GM18505 (cell line): ENCODE measurements at regions not wholly inside any gene's neighbourhood (a gene's known extent, or its start where the extent isn't known, plus 50 kb on each side); places are given as distances from the start of the nearest gene placed in this dataset.
"Not testable (repeated sequence)": the region's sequence is repeated elsewhere in the genome, so short reads cannot be mapped to it uniquely, and the experiment has no call there.

Experiments used
- ATAC-seq: cut with Tn5 transposase; IDR thresholded peaks from one replicate; pipeline ENCODE4 v1.9.1; 2021; ENCODE audit not compliant: unreplicated experiment
- POLR2A ChIP-seq: IDR thresholded peaks from 4 replicates; pipeline ENCODE4 v1.6.1; 2011; ENCODE audit warnings: borderline replicate concordance; ENCODE audit not compliant: insufficient read depth, insufficient read length; ENCODE audit errors: extremely low read depth

DNA sequence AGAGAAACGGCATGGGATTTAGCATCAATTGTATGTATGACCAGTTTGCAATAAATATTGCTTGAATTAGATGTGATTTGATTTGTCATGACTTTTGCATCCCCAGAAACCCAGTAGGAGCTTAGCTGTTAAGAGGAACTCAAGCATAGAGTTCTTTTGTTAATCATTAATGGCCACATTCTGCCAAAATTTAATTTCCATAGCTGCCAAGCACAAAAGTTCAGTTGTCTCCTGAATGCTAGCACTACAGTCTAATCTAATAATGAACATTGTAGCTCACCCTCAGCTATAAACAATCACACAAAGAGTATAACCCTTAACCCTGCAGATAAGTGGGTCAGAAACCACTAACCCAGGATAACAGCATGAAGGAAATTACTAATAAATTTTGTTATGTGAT lies 169.8 kb upstream of the GRAMD2B start:
- TF ChIP-seq POLR2A = no peak
- no peak for ATAC-seq

DNA sequence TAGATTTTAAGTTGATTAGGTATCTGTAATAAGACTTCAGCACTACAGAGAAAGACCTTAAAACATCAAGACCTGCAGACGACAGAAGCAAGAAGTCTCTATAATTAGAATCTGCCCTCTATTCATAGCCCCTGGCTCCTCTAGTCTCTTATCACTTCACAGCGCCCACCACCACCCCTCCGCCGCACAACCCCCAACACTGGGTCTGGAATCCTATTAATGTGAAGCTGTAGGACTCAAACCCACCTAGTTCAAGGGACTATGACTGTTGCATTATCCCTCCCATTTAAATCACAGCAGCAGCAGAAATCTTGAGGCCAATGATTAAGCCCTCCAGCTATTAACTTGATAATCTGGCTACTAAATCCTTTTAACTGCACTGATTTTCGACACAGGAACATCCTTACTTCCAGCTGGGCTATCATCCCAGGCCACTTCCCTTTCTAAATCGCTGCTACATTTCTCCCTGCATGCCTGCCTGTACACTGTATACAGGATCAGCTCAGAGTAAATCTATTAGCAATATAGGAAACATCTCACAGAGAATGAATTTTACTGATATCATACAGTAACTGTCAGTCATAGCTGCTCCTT lies 159.5 kb upstream of the GRAMD2B start:
- TF ChIP-seq POLR2A = no peak
- ATAC-seq = no peak

DNA sequence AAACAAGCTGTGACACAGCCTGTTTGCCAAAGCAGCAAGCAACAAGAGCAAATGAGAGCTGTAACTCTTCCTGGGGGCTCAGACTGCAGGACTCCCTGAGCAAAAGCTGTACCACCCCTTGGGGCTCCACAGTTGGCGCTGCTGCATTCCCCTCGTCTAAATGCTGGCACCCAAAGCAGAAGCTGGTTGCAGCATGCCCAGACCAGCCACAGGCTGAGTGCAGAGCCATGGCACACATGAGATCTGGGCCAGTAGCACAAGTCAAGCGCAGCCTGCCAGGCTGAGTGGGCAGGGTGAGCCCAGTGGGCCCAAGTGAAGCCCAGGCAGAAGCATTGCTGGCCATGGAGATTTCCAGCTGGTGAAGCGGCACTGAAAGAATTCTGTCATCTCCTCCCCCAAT lies 157.3 kb upstream of the GRAMD2B start:
- no peak for ATAC-seq
- TF ChIP-seq POLR2A = no peak

DNA sequence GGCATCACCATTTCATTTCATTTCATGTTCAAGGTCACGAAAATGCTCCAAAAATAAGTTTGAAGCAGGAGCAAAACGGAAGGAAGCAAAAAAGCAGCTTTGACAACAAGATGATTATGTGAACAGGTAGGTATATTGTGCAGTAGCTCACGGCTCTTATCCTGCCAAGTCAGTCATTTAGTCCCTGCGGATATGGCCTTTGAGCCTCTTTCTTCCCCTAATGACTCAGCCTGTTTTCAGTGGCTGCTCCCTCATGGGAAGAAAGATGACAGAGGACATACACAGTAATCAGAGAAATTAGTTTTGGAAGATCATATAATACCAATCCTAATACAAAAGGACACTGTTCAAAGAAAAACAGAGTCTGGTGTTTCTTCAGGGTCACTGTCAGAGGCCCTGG lies 155.8 kb upstream of the GRAMD2B start:
- no peak for ATAC-seq
- TF ChIP-seq POLR2A = no peak

GRCh38 chr5:126268697-126269315 lies 154.4 kb upstream of the GRAMD2B start:
- no peak for ATAC-seq
- TF ChIP-seq POLR2A = no peak

- TF ChIP-seq POLR2A = no peak
- ATAC-seq = no peak
Measured at GRCh38 chr5:126269511-126269910, 153.7 kb upstream of the GRAMD2B start.

GRCh38 chr5:126271141-126271540 lies 152.1 kb upstream of the GRAMD2B start:
- no peak for TF ChIP-seq POLR2A

DNA sequence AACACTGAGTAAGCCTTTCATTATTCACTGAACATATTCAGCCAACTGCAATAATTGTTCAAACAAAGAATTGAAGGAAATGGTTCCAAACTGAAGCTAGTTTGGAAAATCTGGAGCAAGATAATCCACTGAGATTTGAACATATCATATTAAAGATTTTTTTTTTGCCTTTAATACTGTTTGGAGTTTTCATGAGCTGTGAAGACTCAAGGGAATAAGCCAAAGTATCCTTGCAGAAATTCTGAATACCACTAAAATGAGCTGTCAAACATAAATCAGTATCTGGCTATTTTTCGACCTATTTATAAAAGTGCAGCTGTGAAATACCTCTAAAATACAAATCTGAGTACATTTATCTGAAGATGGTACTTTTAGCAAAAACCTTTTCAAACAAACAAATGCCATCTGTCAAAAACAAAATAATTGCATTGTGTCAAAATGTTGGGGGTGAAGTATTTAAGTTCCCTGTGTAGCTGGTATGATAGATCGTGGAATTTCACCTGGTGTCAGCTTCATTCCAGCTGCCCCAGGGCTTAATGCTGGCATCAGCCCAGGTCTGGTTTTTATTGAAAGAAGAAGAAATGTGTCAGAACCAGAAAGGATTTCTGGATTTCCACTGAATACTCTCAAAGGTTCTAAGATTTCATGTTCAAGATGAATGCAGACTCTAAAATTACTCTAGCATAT lies 149.0 kb upstream of the GRAMD2B start:
- TF ChIP-seq POLR2A = no peak
- no peak for ATAC-seq

More at GRCh38 chr5:126271141-126271540, 152.1 kb upstream of the GRAMD2B start:
- ATAC-seq = no peak

DNA sequence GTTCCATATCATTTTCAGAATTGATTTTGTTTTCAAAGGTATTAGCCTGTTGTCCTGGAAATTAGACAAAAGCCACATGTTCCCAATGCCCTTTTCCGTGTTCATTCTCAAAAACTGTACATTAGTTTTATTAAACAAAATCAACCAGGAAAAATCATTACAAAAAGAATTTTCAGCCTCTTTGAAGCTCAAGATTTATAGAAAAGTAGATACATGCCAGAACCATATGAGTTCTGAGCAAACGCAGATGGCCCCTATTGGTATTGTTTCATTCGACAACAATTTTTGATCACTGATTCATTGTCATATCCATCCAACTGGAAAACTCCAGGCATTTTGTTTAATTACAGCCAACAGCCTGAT lies 148.5 kb upstream of the GRAMD2B start:
- TF ChIP-seq POLR2A = no peak
- no peak for ATAC-seq

- no peak for TF ChIP-seq POLR2A
- no peak for ATAC-seq
Measured at GRCh38 chr5:126277762-126278161, 145.4 kb upstream of the GRAMD2B start.

DNA sequence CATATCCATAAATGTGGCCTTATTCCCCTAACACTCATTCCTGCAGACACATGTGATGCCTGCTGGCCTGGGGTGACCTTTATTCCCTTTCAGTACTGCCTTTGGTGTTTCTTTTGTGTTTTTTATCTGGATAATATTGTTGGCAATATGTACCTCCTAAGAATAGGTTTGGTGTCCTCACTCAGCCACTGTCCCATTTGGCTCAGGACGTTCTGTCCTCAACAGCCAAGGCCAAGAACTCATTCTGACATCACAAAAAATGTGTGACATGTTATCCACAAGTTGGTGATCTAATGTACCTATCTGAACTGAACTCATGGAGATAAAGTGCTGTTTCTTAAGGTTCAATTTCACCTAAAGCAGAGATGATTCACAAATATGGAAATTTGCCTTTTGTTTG lies 142.9 kb upstream of the GRAMD2B start:
- ATAC-seq = no peak

DNA sequence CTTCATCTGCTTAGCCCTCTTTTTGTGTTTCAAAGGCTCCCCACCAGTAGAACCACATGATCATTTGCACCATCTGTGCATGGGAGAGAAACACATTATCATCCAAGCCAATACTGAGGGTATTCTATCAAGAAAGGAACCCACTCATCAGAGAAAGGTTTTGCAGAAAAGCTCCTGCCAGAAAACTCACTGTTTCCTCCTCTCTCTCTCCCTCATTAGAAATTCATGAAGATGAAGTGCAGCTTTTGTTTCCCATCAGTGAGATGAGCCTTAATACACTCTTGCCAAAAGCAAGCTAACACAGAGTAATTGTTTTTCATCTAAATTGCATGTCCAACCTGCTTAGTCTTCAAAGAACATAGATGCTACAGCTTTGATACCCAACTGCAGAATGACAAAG lies 142.4 kb upstream of the GRAMD2B start:
- no peak for TF ChIP-seq POLR2A
- ATAC-seq = no peak

More for the DNA sequence above, 142.9 kb upstream of the GRAMD2B start:
- TF ChIP-seq POLR2A = no peak

- TF ChIP-seq POLR2A = no peak
Measured at GRCh38 chr5:126284977-126285696, 138.1 kb upstream of the GRAMD2B start.

DNA sequence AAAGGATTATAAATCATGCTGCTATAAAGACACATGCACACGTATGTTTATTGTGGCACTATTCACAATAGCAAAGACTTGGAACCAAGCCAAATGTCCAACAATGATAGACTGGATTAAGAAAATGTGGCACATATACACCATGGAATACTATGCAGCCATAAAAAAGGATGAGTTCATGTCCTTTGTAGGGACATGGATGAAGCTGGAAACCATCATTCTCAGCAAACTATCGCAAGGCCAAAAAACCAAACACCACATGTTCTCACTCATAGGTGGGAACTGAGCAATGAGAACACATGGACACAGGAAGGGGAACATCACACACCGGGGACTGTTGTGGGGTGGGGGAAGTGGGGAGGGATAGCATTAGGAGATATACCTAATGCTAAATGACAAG lies 127.1 kb upstream of the GRAMD2B start:
- ATAC-seq = not testable (repeated sequence)

More at GRCh38 chr5:126284977-126285696, 138.1 kb upstream of the GRAMD2B start:
- ATAC-seq = no peak
